ENCODE measurements at regions not wholly inside any gene's neighbourhood (a gene's known extent, or its start where the extent isn't known, plus 50 kb on each side); places are given as distances from the start of the nearest gene placed in this dataset.
"Not testable (repeated sequence)": the region's sequence is repeated elsewhere in the genome, so short reads cannot be mapped to it uniquely, and the experiment has no call there.

GRCh38 chr15:70387081-70387480 is 289.4 kb upstream of the TLE3 start:
- DNase-seq, result no peak

DNA sequence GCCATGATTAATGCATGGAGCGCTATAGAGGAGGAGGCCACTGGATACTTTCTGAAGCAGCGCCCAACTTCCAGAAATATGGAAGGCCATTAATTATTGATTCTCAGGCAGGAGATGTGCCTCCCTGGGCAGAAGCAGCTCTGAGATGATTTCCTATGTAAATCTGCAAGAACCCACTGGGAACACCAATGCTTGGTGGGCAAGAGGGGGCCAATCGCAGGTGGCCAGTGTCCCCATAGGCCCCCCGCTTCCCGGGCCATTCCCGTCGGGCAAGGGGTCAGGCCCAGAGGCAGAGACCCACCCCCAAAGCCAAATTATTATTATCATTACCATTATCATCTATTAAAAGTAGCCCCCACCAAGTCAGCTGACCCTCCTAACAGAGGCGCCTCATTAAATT is 288.0 kb upstream of the TLE3 start:
- DNase-seq, result no peak

- no peak for DNase-seq
Observed at GRCh38 chr15:70385052-70385451, 287.3 kb upstream of the TLE3 start.

- no peak for DNase-seq
Observed at GRCh38 chr15:70383856-70384255, 286.1 kb upstream of the TLE3 start.

GRCh38 chr15:70382762-70383458 is 285.2 kb upstream of the TLE3 start:
- no peak for DNase-seq

- no peak for DNase-seq
Observed at GRCh38 chr15:70382009-70382749, 284.5 kb upstream of the TLE3 start.

GRCh38 chr15:70379938-70380883 is 282.5 kb upstream of the TLE3 start:
- no peak for DNase-seq

GRCh38 chr15:70379134-70379533 is 281.4 kb upstream of the TLE3 start:
- no peak for DNase-seq

GRCh38 chr15:70378126-70379031 is 280.7 kb upstream of the TLE3 start:
- DNase-seq, result no peak

DNA sequence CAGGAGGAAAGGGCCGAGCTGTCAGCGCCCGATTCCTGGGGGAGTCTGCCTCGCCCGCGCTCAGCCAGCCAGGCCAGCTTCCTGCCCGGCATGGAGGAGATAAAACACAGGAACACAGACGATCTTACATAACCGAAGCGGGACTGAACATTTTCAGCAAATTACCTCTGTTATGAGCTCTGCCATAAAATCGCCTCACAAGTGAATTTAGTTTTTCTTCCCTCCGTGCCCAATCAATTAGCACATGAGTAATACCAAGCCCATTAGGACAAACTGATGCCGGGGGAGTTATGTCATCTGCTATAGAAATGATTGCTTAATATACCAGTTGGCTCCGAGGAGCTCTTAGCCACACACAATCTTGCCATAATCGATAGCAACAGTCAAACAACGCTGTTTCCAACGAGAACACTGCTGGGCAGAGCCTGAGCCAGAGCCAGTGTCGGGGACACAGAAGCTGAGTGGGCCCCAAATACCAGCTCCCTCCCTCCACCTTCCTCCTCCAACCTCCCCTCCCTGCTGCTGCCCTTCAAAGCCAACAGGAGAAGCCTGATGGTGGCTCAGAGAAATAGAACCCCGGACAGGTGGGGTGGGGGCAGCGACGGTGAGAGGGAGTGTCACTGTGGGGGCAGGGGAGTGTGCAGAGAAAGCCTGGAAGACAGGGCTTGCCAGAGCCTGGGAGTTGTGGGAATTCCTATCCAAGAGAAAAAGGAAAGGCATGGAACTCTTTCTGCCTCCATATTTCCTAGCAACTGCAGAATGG is 279.4 kb upstream of the TLE3 start:
- DNase-seq, result no peak

DNA sequence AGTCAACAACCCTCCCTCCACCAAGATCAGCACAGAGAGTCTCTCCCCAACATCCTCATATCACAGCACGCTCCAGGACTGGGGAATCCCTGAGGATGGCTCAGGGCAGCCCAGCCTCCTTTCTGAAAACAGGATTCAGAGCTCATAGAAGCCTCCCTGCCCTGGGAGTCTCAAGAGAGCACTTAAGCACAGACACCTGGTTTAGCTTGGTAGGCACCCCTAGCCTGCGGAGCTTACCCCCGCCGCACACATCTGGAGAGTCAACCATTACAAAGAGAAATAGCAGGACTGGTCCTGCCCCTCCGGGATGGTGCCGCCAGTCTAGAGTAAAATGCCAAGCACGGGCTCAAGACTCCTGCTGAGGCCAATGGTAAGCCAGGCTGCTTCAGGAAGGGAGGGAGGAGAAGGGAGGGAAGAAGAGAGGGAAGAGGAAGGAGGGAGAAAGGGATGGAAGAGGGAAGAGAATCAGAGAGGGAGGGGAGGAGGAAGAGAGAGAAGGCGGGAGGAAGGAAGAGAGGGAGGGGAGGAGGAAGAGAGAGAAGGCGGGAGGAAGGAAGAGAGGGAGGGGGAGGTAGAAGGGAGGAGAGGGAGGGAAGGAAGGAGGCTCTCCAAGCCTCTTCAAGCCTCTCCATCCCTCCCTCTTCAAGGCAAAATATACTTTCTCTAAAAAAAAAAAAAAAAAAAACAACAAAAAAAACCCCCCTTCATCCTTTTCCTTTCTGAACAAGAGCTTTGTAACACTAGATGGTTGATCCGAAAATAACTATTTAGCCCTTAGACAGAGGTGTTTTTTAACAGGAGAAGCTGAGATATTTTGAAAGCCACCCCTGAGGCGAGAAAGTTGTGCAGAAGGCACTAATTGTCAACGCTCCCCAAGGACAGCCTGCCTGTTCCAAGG is 278.6 kb upstream of the TLE3 start:
- no peak for DNase-seq

DNA sequence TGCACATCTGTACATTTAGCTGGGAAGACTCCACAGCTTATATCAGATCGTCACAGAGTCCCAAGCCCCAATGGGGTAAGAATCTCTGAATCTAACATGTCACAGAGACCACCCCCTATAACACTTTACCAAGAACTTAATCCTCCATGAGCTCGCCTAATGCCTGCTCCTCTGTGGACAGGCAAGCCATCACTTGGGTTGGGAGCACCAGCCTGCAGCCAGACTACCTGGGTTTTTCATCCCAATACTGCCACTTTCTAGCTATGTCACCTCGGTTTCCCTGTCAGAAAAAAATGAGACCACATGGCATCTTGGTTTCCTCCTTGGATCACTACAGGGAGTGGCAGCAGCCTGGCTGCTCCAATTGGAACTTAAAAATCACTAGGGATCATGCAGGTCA is 277.9 kb upstream of the TLE3 start:
- DNase-seq, result no peak

GRCh38 chr15:70375006-70375431 is 277.3 kb upstream of the TLE3 start:
- no peak for DNase-seq

- no peak for DNase-seq
Observed at GRCh38 chr15:70374096-70374495, 276.4 kb upstream of the TLE3 start.

DNA sequence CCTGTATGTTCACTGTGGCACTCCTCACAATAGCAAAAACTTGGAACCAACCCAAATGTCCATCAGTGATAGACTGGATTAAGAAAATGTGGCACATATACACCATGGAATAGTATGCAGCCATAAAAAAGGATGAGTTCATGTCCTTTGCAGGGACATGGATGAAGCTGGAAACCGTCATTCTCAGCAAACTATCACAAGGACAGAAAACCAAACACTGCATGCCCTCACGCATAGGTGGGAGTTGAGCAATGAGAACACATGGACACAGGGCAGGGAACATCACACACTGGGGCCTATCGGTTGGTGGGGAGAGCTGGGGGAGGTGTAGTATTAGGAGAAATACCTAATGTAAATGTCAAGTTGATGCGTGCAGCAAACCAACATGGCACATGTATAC is 275.7 kb upstream of the TLE3 start:
- not testable (repeated sequence) for DNase-seq

GRCh38 chr15:70367913-70368705 is 270.4 kb upstream of the TLE3 start:
- not testable (repeated sequence) for DNase-seq

DNA sequence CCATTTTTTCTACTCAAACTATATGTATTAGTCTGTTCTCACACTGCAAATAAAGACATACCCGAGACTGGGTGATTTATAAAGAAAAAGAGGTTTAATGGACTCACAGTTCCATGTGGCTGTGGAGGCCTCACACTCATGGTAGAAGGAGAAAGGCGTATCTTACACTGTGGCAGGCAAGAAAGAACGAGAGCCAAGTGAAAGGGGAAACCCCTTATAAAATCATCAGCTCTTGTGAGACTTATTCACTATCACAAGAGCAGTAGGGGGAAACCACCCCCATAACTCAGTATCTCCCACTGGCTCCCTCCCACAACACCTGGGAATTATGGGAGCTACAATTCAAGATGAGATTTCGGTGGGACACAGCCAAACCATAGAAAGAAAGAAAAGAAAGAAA is 266.3 kb upstream of the TLE3 start:
- not testable (repeated sequence) for DNase-seq

- DNase-seq, result no peak
Observed at GRCh38 chr15:70362886-70363285, 265.2 kb upstream of the TLE3 start.

GRCh38 chr15:70362350-70362749 is 264.6 kb upstream of the TLE3 start:
- DNase-seq, result no peak
